ENCODE measurements at regions not wholly inside any gene's neighbourhood (a gene's known extent, or its start where the extent isn't known, plus 50 kb on each side); places are given as distances from the start of the nearest gene placed in this dataset.

DNA sequence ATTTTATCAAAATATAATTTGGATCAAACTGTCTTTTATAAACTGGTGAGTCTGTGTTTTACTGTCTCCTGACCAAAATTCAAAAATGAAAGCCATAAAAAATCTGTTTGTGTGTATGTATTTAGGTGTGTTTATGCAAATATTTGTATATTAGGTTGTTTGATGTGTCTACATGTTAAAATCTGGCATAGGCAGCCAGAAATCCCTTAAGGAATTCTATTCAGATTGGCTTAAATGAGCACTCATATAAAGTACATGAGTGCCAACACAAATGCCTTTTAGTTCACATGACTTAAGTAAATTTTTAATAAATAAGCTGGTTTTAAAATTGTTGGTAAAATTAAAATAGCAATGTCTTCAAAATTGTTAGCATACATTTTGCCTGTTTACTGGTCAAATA lies 133.3 kb upstream of the GUCY1A2 start:
- no peaks in the 10 kb centered on the region for H3K4me1 Mint-ChIP-seq (ENCODE audit: low read depth)
- no peak for DNase-seq (ENCODE audit: low spot score)
- no peak overlapping the region for H3K27ac Mint-ChIP-seq
- no peaks in the 10 kb centered on the region for H3K27me3 Mint-ChIP-seq (ENCODE audit: low read depth)
- no peak overlapping the region for H3K4me3 Mint-ChIP-seq
- no peaks in the 10 kb centered on the region for H3K36me3 Mint-ChIP-seq (ENCODE audit: low read depth)
- peaks cover 6% of the 10 kb centered on the region for H3K9me3 Mint-ChIP-seq

GRCh38 chr11:107151158-107151557 lies 132.9 kb upstream of the GUCY1A2 start:
- DNase-seq (ENCODE audit: low spot score): no peak
- no peak overlapping the region for H3K4me3 Mint-ChIP-seq
- no peaks in the 10 kb centered on the region for H3K27me3 Mint-ChIP-seq (ENCODE audit: low read depth)
- H3K9me3 Mint-ChIP-seq: peaks cover 6% of the 10 kb centered on the region
- H3K27ac Mint-ChIP-seq: no peak overlapping the region
- no peaks in the 10 kb centered on the region for H3K36me3 Mint-ChIP-seq (ENCODE audit: low read depth)
- no peaks in the 10 kb centered on the region for H3K4me1 Mint-ChIP-seq (ENCODE audit: low read depth)

DNA sequence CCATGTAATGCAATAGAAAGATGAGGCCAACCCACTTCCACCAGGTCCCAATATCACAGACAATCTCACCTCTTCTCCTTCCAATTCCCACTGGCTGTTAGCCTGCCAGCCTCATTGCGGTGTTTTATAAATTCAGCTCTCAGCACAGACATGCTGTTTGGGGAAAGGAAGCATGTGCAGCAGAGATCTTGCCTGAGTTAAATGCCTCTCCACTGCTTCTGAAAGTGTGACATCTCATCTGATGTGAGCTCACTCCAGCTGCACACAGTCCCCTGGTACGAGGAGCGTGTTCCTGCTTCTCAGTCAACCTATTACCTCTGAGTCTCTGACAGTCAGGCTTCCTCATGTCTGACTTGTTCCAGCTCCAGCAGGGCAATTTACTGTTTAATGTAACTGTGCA lies 122.7 kb upstream of the GUCY1A2 start:
- H3K4me1 Mint-ChIP-seq (ENCODE audit: low read depth): no peaks in the 10 kb centered on the region
- H3K4me3 Mint-ChIP-seq: no peak overlapping the region
- H3K27ac Mint-ChIP-seq: no peak overlapping the region
- DNase-seq (ENCODE audit: low spot score): no peak
- no peaks in the 10 kb centered on the region for H3K36me3 Mint-ChIP-seq (ENCODE audit: low read depth)
- H3K9me3 Mint-ChIP-seq: peaks cover 12% of the 10 kb centered on the region
- no peaks in the 10 kb centered on the region for H3K27me3 Mint-ChIP-seq (ENCODE audit: low read depth)

GRCh38 chr11:107139396-107139795 lies 121.1 kb upstream of the GUCY1A2 start:
- H3K4me3 Mint-ChIP-seq: no peak overlapping the region
- H3K27ac Mint-ChIP-seq: no peak overlapping the region
- H3K27me3 Mint-ChIP-seq (ENCODE audit: low read depth): no peaks in the 10 kb centered on the region

DNA sequence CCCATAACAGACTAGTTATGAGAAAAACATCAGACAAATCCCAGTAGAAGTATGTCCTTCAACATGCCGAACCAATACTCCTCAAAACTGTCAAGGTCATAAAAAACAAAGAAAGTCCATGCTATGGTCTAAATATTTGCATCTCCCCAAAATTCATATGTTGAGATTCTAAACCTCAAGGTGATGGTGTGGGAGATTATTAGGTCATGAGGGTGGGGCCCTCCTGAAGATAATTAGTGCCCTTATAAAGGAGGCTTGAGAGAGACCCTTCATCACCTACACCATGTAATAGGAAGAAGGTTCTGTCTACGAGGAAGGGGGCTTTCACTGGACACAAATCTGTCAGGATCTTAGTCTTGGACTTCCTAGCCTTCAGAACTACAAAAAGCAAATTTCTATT lies 118.6 kb upstream of the GUCY1A2 start:
- DNase-seq (ENCODE audit: low spot score): no peak
- H3K36me3 Mint-ChIP-seq (ENCODE audit: low read depth): no peaks in the 10 kb centered on the region
- H3K27me3 Mint-ChIP-seq (ENCODE audit: low read depth): no peaks in the 10 kb centered on the region
- no peak overlapping the region for H3K4me3 Mint-ChIP-seq
- no peaks in the 10 kb centered on the region for H3K4me1 Mint-ChIP-seq (ENCODE audit: low read depth)
- H3K27ac Mint-ChIP-seq: no peak overlapping the region
- peaks cover 18% of the 10 kb centered on the region for H3K9me3 Mint-ChIP-seq

More at GRCh38 chr11:107139396-107139795, 121.1 kb upstream of the GUCY1A2 start:
- H3K9me3 Mint-ChIP-seq: peaks cover 18% of the 10 kb centered on the region
- no peaks in the 10 kb centered on the region for H3K4me1 Mint-ChIP-seq (ENCODE audit: low read depth)
- H3K36me3 Mint-ChIP-seq (ENCODE audit: low read depth): no peaks in the 10 kb centered on the region
- no peak for DNase-seq (ENCODE audit: low spot score)

DNA sequence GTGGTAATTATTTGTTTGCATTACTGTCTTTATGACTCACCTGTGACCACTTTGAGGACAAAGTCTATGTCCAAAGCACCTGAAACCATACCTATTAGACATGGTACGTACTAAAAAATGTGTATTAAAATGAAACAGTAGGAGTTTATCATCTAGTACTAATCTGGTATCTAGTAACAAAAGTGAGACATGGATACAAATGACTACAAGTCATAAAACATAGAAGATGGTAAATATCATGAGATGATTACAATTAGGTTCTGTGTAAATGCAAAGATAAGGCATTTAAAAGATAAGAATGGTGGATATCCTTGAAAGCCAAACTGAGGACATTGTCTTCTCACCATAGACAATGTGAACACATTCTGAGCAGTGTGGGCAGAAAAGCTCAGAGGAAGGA lies 113.5 kb upstream of the GUCY1A2 start:
- no peaks in the 10 kb centered on the region for H3K36me3 Mint-ChIP-seq (ENCODE audit: low read depth)
- H3K27me3 Mint-ChIP-seq (ENCODE audit: low read depth): no peaks in the 10 kb centered on the region
- DNase-seq (ENCODE audit: low spot score): no peak
- no peak overlapping the region for H3K4me3 Mint-ChIP-seq
- H3K4me1 Mint-ChIP-seq (ENCODE audit: low read depth): no peaks in the 10 kb centered on the region
- H3K9me3 Mint-ChIP-seq: peaks cover 28% of the 10 kb centered on the region
- H3K27ac Mint-ChIP-seq: no peak overlapping the region

DNA sequence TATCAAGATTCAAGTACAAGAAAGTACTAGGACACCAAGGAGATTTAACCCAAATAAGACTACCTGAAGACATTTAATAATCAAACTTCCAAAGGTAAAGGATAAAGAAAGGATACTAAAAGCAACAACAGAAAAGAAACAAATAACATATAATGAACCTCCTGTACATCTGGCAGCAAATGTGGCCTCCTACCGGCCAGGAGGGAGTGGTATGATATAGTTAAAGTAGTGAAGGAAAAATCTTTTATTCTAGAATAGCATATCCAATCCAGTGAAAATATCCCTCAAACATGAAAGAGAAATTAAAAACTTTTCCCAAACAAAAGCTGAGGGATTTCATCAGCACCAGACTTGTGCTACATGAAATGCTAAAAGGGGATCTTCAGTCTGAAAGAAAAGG lies 104.7 kb upstream of the GUCY1A2 start:
- Mint-ChIP-seq H3K36me3 (ENCODE audit: low read depth) (no peaks in the 10 kb centered on the region), H3K27me3 (ENCODE audit: low read depth) (no peaks in the 10 kb centered on the region), H3K4me3 (no peak overlapping the region), H3K4me1 (ENCODE audit: low read depth) (no peaks in the 10 kb centered on the region), H3K9me3 (peaks cover 14% of the 10 kb centered on the region), H3K27ac (no peak overlapping the region)
- no peak for DNase-seq (ENCODE audit: low spot score)

GRCh38 chr11:107118025-107118720 lies 99.9 kb upstream of the GUCY1A2 start:
- Mint-ChIP-seq H3K27ac (no peak overlapping the region), H3K9me3 (peaks cover 10% of the 10 kb centered on the region)
- DNase-seq (ENCODE audit: low spot score): no peak

DNA sequence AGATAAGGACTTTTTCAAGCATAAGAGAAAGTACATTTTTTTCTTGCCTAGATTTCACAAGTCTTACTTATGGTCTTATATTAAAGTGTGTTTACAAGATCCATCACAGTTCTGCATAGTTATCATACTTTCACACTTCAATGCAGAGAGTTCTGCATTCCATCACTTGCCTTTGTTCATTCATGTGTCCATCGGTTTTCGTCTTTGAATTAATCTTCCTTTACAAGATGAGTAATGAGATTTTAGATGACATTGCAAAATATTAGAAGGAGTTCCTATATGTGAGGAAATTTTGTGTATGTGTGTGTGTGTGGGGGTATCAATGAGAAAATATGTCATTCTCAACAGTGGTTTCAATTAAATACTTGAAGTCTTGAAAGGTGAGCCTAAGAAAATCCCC lies 98.1 kb upstream of the GUCY1A2 start:
- H3K4me1 Mint-ChIP-seq (ENCODE audit: low read depth): no peaks in the 10 kb centered on the region
- no peaks in the 10 kb centered on the region for H3K36me3 Mint-ChIP-seq (ENCODE audit: low read depth)
- no peak for DNase-seq (ENCODE audit: low spot score)
- no peak overlapping the region for H3K27ac Mint-ChIP-seq
- peaks cover 4% of the 10 kb centered on the region for H3K9me3 Mint-ChIP-seq
- no peak overlapping the region for H3K4me3 Mint-ChIP-seq
- H3K27me3 Mint-ChIP-seq (ENCODE audit: low read depth): no peaks in the 10 kb centered on the region

More at GRCh38 chr11:107118025-107118720, 99.9 kb upstream of the GUCY1A2 start:
- no peak overlapping the region for H3K4me3 Mint-ChIP-seq
- H3K4me1 Mint-ChIP-seq (ENCODE audit: low read depth): no peaks in the 10 kb centered on the region
- H3K27me3 Mint-ChIP-seq (ENCODE audit: low read depth): no peaks in the 10 kb centered on the region
- H3K36me3 Mint-ChIP-seq (ENCODE audit: low read depth): no peaks in the 10 kb centered on the region

DNA sequence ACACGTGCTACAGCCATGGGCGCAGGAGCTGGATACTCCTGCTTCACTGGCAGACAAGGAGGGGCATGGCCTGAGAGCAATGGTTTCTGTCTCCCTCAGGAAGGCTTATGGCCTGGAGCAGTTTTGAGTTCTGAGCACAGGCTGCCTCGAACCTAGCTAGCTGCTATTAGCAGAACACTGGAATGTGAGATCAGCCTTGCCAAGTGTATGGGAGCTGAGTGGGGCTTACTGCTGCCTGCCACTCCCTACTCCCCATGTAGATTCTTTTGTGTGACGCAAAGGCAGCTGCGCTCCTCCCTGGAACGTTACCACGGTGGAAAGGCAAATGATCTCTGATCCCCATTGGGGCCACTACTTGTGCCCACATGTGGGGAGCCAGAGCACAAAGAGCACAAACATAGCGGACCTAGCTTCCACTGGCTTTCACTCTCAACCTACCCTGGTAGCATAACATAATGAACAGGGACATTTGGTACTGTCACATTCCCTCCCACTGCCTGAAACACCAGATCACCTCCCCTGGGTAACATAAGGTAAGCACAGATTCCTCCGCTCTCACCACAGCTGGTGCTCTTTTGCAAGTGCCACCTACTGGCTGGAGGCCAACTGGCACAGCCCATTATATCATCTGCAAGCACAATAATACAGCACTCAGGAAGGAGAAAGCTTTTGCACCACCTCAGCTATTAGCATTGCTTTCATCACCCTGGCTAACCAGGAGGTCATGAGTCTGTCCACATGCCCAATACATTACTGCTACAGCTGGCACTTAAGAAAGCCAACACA lies 84.6 kb upstream of the GUCY1A2 start:
- Mint-ChIP-seq H3K27me3 (ENCODE audit: low read depth) (no peaks in the 10 kb centered on the region), H3K36me3 (ENCODE audit: low read depth) (no peaks in the 10 kb centered on the region), H3K4me3 (no peak overlapping the region), H3K9me3 (peaks cover 21% of the 10 kb centered on the region), H3K4me1 (ENCODE audit: low read depth) (no peaks in the 10 kb centered on the region), H3K27ac (no peak overlapping the region)
- DNase-seq (ENCODE audit: low spot score): no peak

- H3K4me3 Mint-ChIP-seq: no peak overlapping the region
- no peaks in the 10 kb centered on the region for H3K4me1 Mint-ChIP-seq (ENCODE audit: low read depth)
- no peaks in the 10 kb centered on the region for H3K36me3 Mint-ChIP-seq (ENCODE audit: low read depth)
- H3K27me3 Mint-ChIP-seq (ENCODE audit: low read depth): no peaks in the 10 kb centered on the region
- no peak for DNase-seq (ENCODE audit: low spot score)
- peaks cover 63% of the 10 kb centered on the region for H3K9me3 Mint-ChIP-seq
- H3K27ac Mint-ChIP-seq: no peak overlapping the region
These were observed 74.4 kb upstream of the GUCY1A2 start for GRCh38 chr11:107092667-107093066.

GRCh38 chr11:107078375-107078774 lies 60.1 kb upstream of the GUCY1A2 start:
- H3K27ac Mint-ChIP-seq: no peak overlapping the region
- no peaks in the 10 kb centered on the region for H3K4me1 Mint-ChIP-seq (ENCODE audit: low read depth)
- no peaks in the 10 kb centered on the region for H3K36me3 Mint-ChIP-seq (ENCODE audit: low read depth)
- H3K4me3 Mint-ChIP-seq: no peak overlapping the region
- DNase-seq (ENCODE audit: low spot score): no peak
- H3K27me3 Mint-ChIP-seq (ENCODE audit: low read depth): no peaks in the 10 kb centered on the region
- H3K9me3 Mint-ChIP-seq: peaks cover 18% of the 10 kb centered on the region

GRCh38 chr11:107076832-107077231 lies 58.6 kb upstream of the GUCY1A2 start:
- Mint-ChIP-seq H3K36me3 (ENCODE audit: low read depth) (no peaks in the 10 kb centered on the region), H3K4me3 (no peak overlapping the region), H3K4me1 (ENCODE audit: low read depth) (no peaks in the 10 kb centered on the region), H3K9me3 (peaks cover 12% of the 10 kb centered on the region), H3K27me3 (ENCODE audit: low read depth) (no peaks in the 10 kb centered on the region), H3K27ac (no peak overlapping the region)
- no peak for DNase-seq (ENCODE audit: low spot score)

- H3K27me3 Mint-ChIP-seq (ENCODE audit: low read depth): no peaks in the 10 kb centered on the region
- H3K36me3 Mint-ChIP-seq (ENCODE audit: low read depth): no peaks in the 10 kb centered on the region
- no peaks in the 10 kb centered on the region for H3K4me1 Mint-ChIP-seq (ENCODE audit: low read depth)
- H3K9me3 Mint-ChIP-seq: peaks cover 6% of the 10 kb centered on the region
- no peak overlapping the region for H3K4me3 Mint-ChIP-seq
- H3K27ac Mint-ChIP-seq: no peak overlapping the region
- DNase-seq (ENCODE audit: low spot score): no peak
These were observed 52.9 kb upstream of the GUCY1A2 start for GRCh38 chr11:107071129-107071528.

Data from T-helper 2 cell treated with Interferon-gamma antibody and Interleukin-4, amounts not matched to agents 5 μg/mL and 100 μg/mL, for 36 hours (primary cell).